ENCODE measurements at regions not wholly inside any gene's neighbourhood (a gene's known extent, or its start where the extent isn't known, plus 50 kb on each side); places are given as distances from the start of the nearest gene placed in this dataset.

DNA sequence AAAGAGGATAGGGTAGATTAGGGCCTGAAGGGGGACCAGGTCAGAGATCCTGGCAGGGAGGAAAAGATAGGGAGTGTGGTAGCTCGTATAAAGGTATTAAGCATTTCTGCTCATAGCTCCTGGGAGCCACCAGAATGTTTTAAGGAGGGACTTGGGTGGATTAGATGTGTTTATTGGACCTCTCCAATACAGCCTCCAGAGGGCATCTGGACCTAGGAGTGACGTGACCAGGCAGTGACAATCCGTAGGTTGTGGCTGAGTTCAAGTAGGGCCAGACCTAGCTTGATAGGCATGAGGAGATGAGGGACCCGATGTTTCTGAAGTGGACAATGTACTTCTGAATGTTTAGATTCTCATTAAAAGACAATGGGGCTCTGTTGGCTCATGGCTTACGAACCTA, 435.2 kb downstream of the MCTP2 start:
- DNase-seq (ENCODE audit: low spot score): no peak
- in situ Hi-C loops (cut with MboI; ENCODE audit: low pct_unique_long_range_greater_than_20kb, low sequenced_read_pairs, unreplicated experiment): no loop called here
- TF ChIP-seq, protein P1, sequence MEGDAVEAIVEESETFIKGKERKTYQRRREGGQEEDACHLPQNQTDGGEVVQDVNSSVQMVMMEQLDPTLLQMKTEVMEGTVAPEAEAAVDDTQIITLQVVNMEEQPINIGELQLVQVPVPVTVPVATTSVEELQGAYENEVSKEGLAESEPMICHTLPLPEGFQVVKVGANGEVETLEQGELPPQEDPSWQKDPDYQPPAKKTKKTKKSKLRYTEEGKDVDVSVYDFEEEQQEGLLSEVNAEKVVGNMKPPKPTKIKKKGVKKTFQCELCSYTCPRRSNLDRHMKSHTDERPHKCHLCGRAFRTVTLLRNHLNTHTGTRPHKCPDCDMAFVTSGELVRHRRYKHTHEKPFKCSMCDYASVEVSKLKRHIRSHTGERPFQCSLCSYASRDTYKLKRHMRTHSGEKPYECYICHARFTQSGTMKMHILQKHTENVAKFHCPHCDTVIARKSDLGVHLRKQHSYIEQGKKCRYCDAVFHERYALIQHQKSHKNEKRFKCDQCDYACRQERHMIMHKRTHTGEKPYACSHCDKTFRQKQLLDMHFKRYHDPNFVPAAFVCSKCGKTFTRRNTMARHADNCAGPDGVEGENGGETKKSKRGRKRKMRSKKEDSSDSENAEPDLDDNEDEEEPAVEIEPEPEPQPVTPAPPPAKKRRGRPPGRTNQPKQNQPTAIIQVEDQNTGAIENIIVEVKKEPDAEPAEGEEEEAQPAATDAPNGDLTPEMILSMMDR (IDR thresholded peaks at IDR 0.05; ENCODE audit: extremely low read depth, insufficient read depth, missing control alignments): no peak

DNA sequence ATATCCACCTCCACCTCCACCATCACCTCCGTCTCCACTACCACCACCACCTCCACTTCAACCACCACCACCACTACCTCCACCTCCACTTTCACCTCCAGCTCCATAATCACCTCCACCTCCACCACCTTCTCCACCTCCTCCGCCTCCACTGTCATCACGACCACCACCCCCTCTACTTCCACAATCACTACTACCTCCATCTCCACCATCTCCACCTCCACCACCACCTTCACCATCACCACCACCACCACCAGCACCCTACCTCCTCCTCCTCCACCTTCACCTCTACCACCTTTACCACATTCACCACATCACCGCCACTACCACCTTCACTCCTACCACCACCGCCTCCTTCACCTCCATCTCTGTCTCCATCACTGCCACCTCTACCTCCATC, 435.7 kb downstream of the MCTP2 start:
- TF ChIP-seq, protein P1 (IDR thresholded peaks at IDR 0.05; ENCODE audit: extremely low read depth, insufficient read depth, missing control alignments): no peak
- in situ Hi-C loops (cut with MboI; ENCODE audit: low pct_unique_long_range_greater_than_20kb, low sequenced_read_pairs, unreplicated experiment): no loop called here
- DNase-seq (ENCODE audit: low spot score): no peak

DNA sequence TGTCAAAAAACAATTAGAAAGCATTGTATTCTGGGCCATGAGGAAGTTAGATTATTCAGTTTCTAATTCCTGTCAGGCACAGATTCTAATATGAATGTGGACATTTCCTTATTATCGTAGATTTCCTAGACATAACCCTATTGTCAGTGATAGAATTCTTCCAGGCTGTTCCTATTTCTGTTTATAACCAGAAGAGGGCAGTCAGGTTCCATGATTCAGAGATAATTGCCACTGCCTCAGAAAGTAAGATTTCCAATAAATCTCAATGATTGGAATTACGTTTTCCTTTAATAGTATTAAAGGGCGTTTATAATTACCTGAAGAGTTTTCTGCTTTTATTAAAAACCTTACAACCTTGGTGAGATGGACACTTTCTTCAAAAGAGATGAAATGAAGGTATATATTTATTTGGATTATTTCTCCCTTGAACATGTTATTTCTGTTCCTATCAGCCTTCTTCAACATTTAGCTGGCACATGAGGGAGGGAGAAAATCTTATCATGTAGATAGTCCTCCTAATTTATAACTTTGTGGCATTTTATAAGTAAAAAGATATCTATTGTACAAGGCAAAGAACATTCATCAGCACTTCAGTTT, 439.2 kb downstream of the MCTP2 start:
- TF ChIP-seq, protein P1 (IDR thresholded peaks at IDR 0.05; ENCODE audit: extremely low read depth, insufficient read depth, missing control alignments): peak; percentile 65
- in situ Hi-C loops (cut with MboI; ENCODE audit: low pct_unique_long_range_greater_than_20kb, low sequenced_read_pairs, unreplicated experiment): no loop called here
- DNase-seq (ENCODE audit: low spot score): peak; percentile 43

DNA sequence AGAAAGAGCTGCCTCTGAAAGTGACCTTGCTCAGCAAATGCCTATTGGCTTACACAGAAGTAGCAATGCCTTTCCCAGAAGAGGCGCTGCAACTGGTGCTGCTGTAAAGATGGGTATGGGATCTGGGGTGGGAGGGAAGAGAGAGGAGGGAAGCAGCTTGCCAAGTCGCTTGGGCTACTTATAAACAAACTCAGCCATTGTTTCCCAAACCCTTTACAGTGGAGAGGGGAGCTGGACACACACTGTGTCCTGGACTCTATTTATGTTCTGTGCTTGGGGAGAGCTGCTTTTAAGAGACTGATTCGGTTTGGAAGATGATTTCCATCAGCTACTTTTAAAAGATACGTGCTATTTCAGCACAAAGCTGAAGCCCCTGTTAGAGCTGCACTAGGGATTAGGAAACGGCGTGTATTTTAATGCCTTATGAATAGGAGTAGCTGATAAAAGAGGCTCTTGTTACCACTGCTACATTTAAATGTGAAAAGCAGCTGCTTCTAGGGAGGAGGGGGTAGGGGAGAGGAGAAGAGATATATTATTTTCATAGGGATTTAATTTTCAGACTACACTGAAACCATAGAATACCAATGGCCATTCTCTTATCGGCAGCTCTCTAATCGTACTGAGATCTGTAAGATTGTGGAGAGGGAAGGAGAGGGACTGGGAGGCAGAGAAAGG, 440.6 kb downstream of the MCTP2 start:
- DNase-seq (ENCODE audit: low spot score): no peak
- in situ Hi-C loops (cut with MboI; ENCODE audit: low pct_unique_long_range_greater_than_20kb, low sequenced_read_pairs, unreplicated experiment): no loop called here
- TF ChIP-seq, protein P1 (IDR thresholded peaks at IDR 0.05; ENCODE audit: extremely low read depth, insufficient read depth, missing control alignments): no peak

DNA sequence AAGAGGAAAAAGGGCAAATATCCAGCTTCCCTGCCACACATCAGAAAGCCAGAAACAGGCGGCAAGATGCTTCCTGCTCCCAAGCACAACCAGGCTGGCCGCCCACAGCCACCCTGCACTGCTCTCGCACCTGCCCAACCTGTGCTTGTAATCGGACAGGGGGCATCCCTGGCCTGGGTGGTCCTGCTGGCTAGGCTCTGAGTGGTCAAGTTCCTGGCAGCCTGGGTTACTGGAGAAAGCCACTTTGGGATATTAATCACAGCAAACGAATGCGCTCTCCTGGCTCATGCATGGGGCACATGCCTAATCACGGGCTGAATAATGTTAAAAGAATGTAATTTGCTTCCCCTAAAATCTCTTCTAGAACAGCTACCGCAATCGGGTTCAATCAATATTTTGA, 442.4 kb downstream of the MCTP2 start:
- in situ Hi-C loops (cut with MboI; ENCODE audit: low pct_unique_long_range_greater_than_20kb, low sequenced_read_pairs, unreplicated experiment): no loop called here
- DNase-seq (ENCODE audit: low spot score): no peak
- TF ChIP-seq, protein P1 (IDR thresholded peaks at IDR 0.05; ENCODE audit: extremely low read depth, insufficient read depth, missing control alignments): no peak

DNA sequence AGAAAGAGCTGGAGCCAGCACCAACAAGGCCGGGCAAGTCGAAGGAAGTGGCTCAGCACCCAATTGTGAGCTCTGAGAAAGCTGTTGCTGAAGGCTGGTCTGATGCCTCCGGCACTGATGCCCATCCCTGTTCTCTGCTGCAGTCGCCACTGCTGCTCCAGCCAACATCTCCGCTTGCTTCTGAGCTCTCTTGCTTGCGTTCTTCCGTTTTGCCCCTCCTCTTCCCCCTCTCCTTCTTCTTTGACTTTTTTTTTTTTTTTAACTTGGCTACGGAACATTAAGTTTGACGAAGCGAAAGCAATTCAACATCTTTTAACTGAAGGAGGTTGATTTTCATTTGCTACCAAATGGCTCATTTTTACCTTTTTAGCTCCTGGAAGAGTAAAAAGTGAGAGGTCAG, 442.9 kb downstream of the MCTP2 start:
- in situ Hi-C loops (cut with MboI; ENCODE audit: low pct_unique_long_range_greater_than_20kb, low sequenced_read_pairs, unreplicated experiment): no loop called here
- TF ChIP-seq, protein P1 (IDR thresholded peaks at IDR 0.05; ENCODE audit: extremely low read depth, insufficient read depth, missing control alignments): no peak
- DNase-seq (ENCODE audit: low spot score): no peak
